ENCODE measurements at regions not wholly inside any gene's neighbourhood (a gene's known extent, or its start where the extent isn't known, plus 50 kb on each side); places are given as distances from the start of the nearest gene placed in this dataset.

DNA sequence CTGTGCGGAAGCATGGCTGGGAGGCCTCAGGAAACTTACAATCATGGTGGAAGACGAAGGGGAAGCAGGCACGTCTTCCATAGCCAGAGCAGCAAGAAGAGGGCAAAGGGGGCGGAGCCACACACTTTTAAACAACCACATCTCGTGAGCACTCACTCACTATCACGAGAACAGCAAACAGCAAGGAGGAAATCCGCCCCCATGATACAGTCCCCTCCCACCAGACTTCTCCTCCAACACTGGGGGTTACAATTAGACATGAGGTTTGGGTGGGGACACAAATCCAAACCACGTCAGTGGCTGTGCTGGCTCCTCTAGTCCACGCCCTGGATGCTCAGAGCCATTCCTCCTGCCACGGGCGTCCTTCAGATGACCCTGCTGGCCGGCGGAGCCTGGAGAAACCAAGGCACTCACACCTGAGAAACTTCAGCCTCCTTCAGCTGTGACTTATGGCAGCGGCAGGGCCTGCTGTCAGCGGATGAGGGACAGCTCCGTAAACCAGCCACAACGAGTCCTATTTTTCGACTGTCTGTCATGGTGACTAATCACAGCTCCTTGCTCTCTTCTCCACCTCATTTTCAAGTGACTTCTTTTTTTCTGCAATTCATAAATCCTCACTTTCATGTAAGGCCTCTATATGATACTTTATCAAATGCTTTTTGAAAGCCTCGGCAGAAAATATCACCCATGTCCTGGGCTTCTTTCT, 167.9 kb upstream of the PFKP start:
- TF ChIP-seq, protein P1, sequence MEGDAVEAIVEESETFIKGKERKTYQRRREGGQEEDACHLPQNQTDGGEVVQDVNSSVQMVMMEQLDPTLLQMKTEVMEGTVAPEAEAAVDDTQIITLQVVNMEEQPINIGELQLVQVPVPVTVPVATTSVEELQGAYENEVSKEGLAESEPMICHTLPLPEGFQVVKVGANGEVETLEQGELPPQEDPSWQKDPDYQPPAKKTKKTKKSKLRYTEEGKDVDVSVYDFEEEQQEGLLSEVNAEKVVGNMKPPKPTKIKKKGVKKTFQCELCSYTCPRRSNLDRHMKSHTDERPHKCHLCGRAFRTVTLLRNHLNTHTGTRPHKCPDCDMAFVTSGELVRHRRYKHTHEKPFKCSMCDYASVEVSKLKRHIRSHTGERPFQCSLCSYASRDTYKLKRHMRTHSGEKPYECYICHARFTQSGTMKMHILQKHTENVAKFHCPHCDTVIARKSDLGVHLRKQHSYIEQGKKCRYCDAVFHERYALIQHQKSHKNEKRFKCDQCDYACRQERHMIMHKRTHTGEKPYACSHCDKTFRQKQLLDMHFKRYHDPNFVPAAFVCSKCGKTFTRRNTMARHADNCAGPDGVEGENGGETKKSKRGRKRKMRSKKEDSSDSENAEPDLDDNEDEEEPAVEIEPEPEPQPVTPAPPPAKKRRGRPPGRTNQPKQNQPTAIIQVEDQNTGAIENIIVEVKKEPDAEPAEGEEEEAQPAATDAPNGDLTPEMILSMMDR (IDR thresholded peaks at IDR 0.05): no peak
- TF ChIP-seq POLR2AphosphoS5 (IDR thresholded peaks at IDR 0.05): no peak
- no peak for TF ChIP-seq POLR2A (IDR thresholded peaks at IDR 0.05)
- no peak for TF ChIP-seq EP300 (IDR thresholded peaks at IDR 0.05; ENCODE audit: low read depth)
